GM18868 (cell line): ENCODE measurements at regions not wholly inside any gene's neighbourhood (a gene's known extent, or its start where the extent isn't known, plus 50 kb on each side); places are given as distances from the start of the nearest gene placed in this dataset.

ENCODE experiments used
- ATAC-seq: cut with Tn5 transposase; IDR thresholded peaks from one replicate; pipeline ENCODE4 v1.9.1; 2021; ENCODE audit warnings: mild to moderate bottlenecking, moderate library complexity; ENCODE audit not compliant: unreplicated experiment

DNA sequence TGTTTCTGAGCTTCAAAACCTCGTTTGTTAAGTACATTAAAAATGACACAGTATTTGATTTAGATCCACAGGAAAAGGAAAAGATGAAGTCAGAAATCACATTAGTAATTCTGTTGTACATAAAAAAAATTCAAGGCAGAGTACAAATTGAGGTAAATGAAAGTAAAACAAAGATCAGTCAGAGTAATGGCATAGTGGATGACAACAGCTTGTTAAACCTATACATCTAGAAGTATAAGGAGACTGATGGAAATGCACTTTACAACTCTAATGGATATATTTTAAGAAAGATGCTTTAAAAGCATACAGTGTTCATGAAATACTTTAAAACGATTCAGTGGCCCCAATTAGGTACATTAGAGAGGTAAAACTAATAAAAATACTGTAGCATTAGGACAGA lies 631.3 kb upstream of the SEMA6A start:
- no peak for ATAC-seq

GRCh38 chr5:117204926-117205869 lies 630.6 kb upstream of the SEMA6A start:
- no peak for ATAC-seq

- ATAC-seq: no peak
Observed at GRCh38 chr5:117204404-117204803, 629.8 kb upstream of the SEMA6A start.

DNA sequence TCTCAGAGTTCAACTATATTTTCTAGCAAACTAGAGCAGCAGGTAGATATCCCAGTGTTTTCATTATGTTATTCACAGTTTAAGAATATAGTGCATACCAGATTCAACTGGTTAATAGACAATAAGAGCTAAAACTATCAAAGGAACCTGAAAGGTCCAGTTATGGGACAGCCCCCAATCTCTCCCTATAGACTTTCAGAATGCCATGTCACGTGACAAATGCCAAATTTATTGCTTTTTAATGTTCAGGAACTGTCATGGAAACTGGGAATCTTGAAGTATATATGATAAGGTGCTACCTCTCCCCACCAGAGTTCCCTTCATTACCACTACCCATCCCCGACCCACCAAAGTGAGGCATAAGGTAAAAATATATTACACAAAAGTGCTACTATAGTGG lies 629.0 kb upstream of the SEMA6A start:
- ATAC-seq: no peak

DNA sequence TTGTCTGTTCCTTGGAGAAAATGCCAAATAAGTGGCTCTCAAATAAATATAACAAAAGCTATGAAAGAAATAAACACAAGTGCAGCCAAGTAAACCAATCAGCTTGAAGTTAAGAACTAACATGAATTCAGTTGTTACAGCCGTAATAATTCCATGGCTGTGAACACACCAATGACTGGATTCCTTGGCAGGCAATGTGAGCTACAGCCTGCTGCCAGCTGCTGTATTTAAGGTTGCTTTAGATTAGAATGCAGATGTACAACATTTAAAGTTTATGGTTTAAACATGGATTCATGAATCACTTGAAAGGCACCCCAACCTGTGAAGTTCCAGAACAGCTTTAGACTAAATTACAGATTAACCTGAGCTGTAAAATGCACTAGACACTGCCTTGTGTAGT lies 626.4 kb upstream of the SEMA6A start:
- no peak for ATAC-seq

GRCh38 chr5:117195076-117195475 lies 620.5 kb upstream of the SEMA6A start:
- ATAC-seq: no peak

GRCh38 chr5:117191251-117191650 lies 616.6 kb upstream of the SEMA6A start:
- ATAC-seq: no peak

- ATAC-seq: no peak
Observed at GRCh38 chr5:117189784-117190183, 615.2 kb upstream of the SEMA6A start.

- no peak for ATAC-seq
Observed at GRCh38 chr5:117188211-117188610, 613.6 kb upstream of the SEMA6A start.

DNA sequence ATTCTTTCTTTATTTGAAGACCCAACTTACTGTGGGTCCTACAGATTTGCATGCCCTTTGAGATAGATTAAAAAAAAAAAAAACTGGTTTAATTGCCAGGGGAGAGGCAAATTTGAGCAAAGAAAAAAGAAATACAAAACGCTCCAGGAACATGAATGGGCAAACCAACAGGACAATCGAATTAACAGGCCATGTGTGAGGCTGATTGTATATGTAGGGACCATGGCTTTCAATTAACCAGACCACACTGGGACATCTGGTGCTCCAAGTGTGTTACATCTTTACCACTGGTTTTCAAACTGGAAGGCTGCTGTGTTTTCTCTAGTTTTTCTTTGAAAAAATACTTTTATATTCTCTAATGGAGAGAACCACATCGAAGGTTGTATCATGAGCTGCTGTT lies 612.1 kb upstream of the SEMA6A start:
- no peak for ATAC-seq

- no peak for ATAC-seq
Observed at GRCh38 chr5:117183326-117183725, 608.7 kb upstream of the SEMA6A start.

DNA sequence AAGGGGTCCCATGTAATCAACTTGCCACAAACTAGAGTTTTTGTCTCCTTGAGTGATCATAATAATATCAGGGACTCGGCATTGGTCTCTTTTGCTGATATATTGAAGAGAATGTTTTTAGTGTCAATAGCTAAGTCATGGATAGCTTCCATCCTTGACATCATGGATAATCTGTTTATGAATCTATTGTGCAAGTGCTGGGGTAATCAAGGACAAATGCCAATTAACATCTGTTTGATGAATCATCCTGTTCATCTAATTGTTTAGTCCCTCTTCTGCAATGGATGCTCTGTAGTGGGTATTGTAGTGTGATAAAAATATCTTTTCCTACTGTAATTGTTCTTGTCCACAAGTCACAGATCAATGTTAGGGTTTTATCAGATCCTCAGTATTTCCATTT lies 607.5 kb upstream of the SEMA6A start:
- ATAC-seq: no peak

DNA sequence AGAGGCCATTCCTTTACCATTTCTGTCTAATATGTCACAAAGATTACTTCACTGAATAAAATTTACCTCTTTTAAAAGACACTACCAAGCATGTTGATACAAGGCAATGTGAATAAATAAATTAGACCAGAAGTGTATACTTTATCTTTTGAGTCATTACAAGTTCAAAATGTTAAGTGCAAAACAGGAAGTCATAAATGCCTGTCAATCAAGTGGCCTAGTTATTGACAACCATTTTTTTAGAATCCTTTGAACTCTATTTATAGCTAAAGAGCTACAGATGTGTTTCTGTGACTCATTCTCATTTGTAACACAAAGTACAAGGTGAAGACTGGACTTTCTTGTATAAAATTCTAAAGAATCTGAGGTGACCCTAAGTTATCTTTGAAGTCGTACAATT lies 602.7 kb upstream of the SEMA6A start:
- ATAC-seq: peak; percentile 59

DNA sequence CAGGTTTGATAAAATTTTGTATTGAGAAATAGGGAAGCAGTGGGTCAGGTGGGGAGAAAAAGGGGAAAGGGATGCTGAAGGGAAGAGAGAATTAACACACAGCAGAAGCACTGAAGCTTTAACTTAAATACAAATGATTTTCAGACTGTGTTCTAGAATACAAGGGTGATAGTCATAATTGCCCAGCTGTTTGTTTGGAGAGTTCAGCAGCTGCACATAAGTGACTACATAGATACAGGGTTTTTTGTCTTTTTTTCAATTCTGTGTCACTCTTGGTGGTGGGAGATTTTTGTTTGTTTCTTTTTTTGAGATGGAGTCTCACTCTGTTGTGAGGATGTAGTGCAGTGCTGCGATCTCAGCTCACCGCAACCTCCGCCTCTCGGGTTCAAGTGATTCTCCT lies 590.4 kb upstream of the SEMA6A start:
- ATAC-seq: no peak

DNA sequence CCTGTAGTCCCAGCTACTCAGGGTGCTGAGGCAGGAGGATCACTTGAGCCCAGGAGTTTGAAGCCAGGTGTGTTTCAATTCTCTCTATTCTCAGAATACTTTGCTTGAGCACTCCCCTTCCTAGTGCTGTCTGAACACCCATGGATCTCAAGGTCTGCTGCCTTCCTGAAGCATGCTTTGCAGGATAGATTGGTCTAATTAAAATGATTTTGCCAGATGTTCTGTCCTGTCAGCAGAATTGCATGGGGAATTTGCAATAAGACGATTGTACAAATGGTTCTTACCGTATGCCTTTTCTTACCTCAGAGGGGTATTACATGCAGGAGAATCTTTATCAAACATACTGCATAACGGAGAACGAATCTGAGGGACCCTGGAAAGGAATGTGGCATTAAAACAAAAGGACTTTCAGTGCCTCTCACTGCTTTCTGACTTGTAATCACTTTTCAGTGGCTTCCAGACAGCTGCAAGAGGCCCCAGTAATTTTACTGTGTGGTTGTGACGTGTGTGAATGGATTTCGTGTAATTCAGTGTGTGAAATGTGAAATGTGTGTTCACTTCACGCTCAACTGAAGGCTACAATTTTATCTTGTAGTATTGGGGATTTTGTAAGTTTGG lies 587.2 kb upstream of the SEMA6A start:
- ATAC-seq: no peak

GRCh38 chr5:117160391-117160790 lies 585.8 kb upstream of the SEMA6A start:
- no peak for ATAC-seq

- no peak for ATAC-seq
Observed at GRCh38 chr5:117149312-117149711, 574.7 kb upstream of the SEMA6A start.

DNA sequence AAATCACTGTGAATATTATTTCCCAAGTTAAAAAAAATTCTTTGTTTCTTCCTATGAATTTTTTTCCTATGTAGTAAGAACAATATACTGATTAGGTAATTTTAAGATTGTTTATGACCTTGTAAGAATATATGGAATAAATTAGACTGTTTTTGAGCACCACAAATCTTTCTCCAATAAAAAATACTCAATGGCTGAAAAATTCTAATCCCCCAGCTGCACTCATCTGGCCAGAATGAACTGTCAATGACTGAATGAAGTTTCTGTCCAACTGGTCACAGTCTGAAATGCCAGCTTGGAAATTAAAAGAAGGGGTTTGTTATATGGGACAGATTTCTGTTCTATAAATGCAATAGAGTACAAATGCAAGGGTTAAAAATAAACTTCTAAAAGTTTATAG lies 569.5 kb upstream of the SEMA6A start:
- no peak for ATAC-seq

DNA sequence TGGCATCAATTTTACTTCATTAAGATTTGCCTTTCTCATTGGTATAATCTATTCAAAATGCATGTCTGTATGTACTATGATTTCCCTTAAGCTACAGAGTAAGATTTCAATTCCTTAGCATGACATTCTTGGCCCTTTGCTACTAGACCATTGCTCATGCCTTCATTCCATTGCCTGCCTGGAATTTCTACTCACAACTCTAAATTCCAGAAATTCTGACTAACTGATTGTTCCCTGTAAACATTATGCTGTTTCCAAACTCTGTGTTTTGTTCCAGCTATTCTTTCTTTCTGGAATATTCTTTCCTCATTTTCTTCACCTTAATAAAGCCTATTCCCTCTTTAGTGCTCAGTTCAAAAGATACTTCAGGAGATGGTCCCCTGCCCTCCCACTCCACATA lies 568.8 kb upstream of the SEMA6A start:
- ATAC-seq: no peak

- no peak for ATAC-seq
Observed at GRCh38 chr5:117138523-117138922, 563.9 kb upstream of the SEMA6A start.

- no peak for ATAC-seq
Observed at GRCh38 chr5:117135851-117136250, 561.2 kb upstream of the SEMA6A start.

DNA sequence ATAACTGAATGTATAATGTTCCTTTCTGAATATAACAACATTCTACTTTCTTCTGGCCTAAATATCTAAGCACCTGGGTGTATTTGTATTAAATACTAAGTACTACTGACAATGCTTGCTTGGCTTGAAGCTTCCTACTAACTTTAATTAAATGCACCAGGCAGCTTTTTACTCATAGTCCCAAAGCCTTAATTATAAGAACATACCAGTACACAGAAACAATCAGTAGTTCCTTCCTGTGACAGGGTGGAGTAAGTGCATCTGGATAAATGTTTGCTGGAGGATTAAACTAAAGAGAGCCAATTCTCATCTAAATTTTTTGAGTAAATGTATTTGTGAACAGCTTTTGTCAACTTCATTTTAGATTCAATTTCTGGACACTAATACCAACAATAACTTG lies 558.6 kb upstream of the SEMA6A start:
- ATAC-seq: no peak
